ENCODE measurements at regions not wholly inside any gene's neighbourhood (a gene's known extent, or its start where the extent isn't known, plus 50 kb on each side); places are given as distances from the start of the nearest gene placed in this dataset.

- H4K91ac ChIP-seq (ENCODE audit: insufficient read depth, low read depth, low read length) = no peak overlapping the region
- peak overlapping the region; percentile 10; the same call in 1 of the 2 replicates for H2BK120ac ChIP-seq (ENCODE audit: low read depth, low read length)
- dilution Hi-C loops (cut with HindIII; ENCODE audit: low sequenced_read_pairs, unreplicated experiment) (no loop called here), in situ Hi-C loops (cut with MboI; ENCODE audit: low sequenced_read_pairs) (no loop called here), intact Hi-C loops (cut with micrococcal nuclease) (no loop called here)
- BruUV-seq (replicated peaks) = no TSS peak
- no peak overlapping the region for H2BK5ac ChIP-seq (ENCODE audit: low read depth, low read length, poor library complexity, severe bottlenecking)
- H3K27ac ChIP-seq (ENCODE audit: insufficient read depth, low read length) = no peak overlapping the region
- H3K36me3 ChIP-seq (ENCODE audit: control insufficient read depth, insufficient read depth, low read length) = no peaks in the 10 kb centered on the region
- no CpG with 5 or more reads among the region's 5 CpGs for WGBS, 2 experiments (ENCODE audit: extremely low coverage in 2 of 2, insufficient read length in 1 of 2)
- no peak overlapping the region for H3K18ac ChIP-seq (ENCODE audit: low read depth, low read length)
- TF ChIP-seq SMC3 (IDR thresholded peaks at IDR 0.05; ENCODE audit: low read depth, low read length) (no peak), CHD1 (IDR thresholded peaks at IDR 0.05; ENCODE audit: low read depth, low read length) (no peak), MAFK (IDR thresholded peaks at IDR 0.05; ENCODE audit: low read depth, low read length) (no peak), ELK1 (IDR thresholded peaks at IDR 0.05; ENCODE audit: borderline replicate concordance, low read depth, low read length) (no peak), MAZ (IDR thresholded peaks at IDR 0.05; ENCODE audit: borderline replicate concordance, low read depth, low read length) (no peak), CEBPB (IDR thresholded peaks at IDR 0.05; ENCODE audit: low read depth, low read length) (no peak), RCOR1 (IDR thresholded peaks at IDR 0.05; ENCODE audit: insufficient replicate concordance, low read length) (no peak), RFX5 (IDR thresholded peaks at IDR 0.05; ENCODE audit: low read depth, low read length) (no peak), POLR2A (IDR thresholded peaks at IDR 0.05; ENCODE audit: low read depth, low read length) (no peak), FOS (IDR thresholded peaks at IDR 0.05; ENCODE audit: low read depth, low read length) (no peak), BHLHE40 (IDR thresholded peaks at IDR 0.05; ENCODE audit: low read depth, low read length) (no peak), CTCF (conservative IDR thresholded peaks at IDR 0.05; ENCODE audit: low read depth, low read length) (no peak)
- H3K27me3 ChIP-seq (ENCODE audit: control insufficient read depth, insufficient read depth, low read length) = no peaks in the 10 kb centered on the region
- CTCF ChIA-PET = interaction anchor here (1.1 kb wide), 1 partner anchor 16 kb away, joined by 3 read pairs; no protein-coding TSS in a partner anchor
- 0 out of 2 replicates have a peak overlapping the region, but pooled peaks have one; percentile 63 for H3K14ac ChIP-seq (replicated peaks; ENCODE audit: low read depth, low read length)
- no peaks in the 10 kb centered on the region for H3K9me3 ChIP-seq (ENCODE audit: control insufficient read depth, insufficient read depth, low read length)
- H4K20me1 ChIP-seq (ENCODE audit: insufficient read depth, low read length) = no peaks in the 10 kb centered on the region
- H3K4me2 ChIP-seq (ENCODE audit: low read depth, low read length) = no peak overlapping the region
- no peaks in the 10 kb centered on the region for H3K79me1 ChIP-seq (ENCODE audit: low read depth in 1 of 2, low read length in 2 of 2)
- H3K23ac ChIP-seq (ENCODE audit: low read depth, low read length) = no peak overlapping the region
- no peak overlapping the region for H3K56ac ChIP-seq (ENCODE audit: extremely low read depth, insufficient read depth, low read length)
- POLR2A ChIA-PET (ENCODE audit: unreplicated experiment) = no interaction called here
- peaks cover 7% of the 10 kb centered on the region; the same call in 1 of the 2 replicates for H3K9me1 ChIP-seq (ENCODE audit: insufficient read depth, low read length)
- peak overlapping the region; percentile 16 for H2AFZ ChIP-seq (replicated peaks; ENCODE audit: low read length, poor library complexity)
- H2AK5ac ChIP-seq (ENCODE audit: low read depth, low read length) = no peak overlapping the region
- peak; percentile 61 for ATAC-seq (ENCODE audit: low read depth)
- no peak overlapping the region for H3K4me3 ChIP-seq (ENCODE audit: insufficient read depth, low read depth, low read length)
- H2BK15ac ChIP-seq (ENCODE audit: low read depth, low read length) = no peak overlapping the region
- H3K9ac ChIP-seq (ENCODE audit: low read depth, low read length) = no peak overlapping the region
- H2BK20ac ChIP-seq (ENCODE audit: low read depth, low read length) = peak overlapping the region; percentile 53; the same call in 1 of the 2 replicates
- peak; percentile 62 for DNase-seq
- peak overlapping the region; percentile 29 for H4K5ac ChIP-seq (ENCODE audit: low read depth, low read length)
- H3K4ac ChIP-seq (ENCODE audit: low read depth, low read length) = no peak overlapping the region; the same call in 1 of the 2 replicates
- H3K4me1 ChIP-seq (ENCODE audit: control insufficient read depth, insufficient read depth, low read length) = peaks cover 3% of the 10 kb centered on the region; the same call in 1 of the 2 replicates
- no peak overlapping the region for H2AK9ac ChIP-seq (replicated peaks; ENCODE audit: low read depth, low read length, poor library complexity)
- H4K8ac ChIP-seq (ENCODE audit: low read depth in 2 of 2, low read length in 2 of 2) = 0 out of 4 replicates have a peak overlapping the region, but pooled peaks of 1 of the 2 experiments have one; percentile 53
Measured at GRCh38 chr1:171422511-171422910, 62.8 kb upstream of the PRRC2C start.

All from IMR-90 (cell line).